HG02588 (cell line): ENCODE measurements at regions not wholly inside any gene's neighbourhood (a gene's known extent, or its start where the extent isn't known, plus 50 kb on each side); places are given as distances from the start of the nearest gene placed in this dataset.
A peak's percentile ranks its signal among the peaks of the same experiment; 100 is the strongest.
"Not testable (repeated sequence)": the region's sequence is repeated elsewhere in the genome, so short reads cannot be mapped to it uniquely, and the experiment has no call there.

ENCODE experiments used
- ATAC-seq: cut with Tn5 transposase; IDR thresholded peaks from one replicate; pipeline ENCODE4 v1.9.1; 2021; ENCODE audit warnings: mild to moderate bottlenecking, moderate library complexity; ENCODE audit not compliant: unreplicated experiment

GRCh38 chr13:65629926-65630325 is 1600.2 kb downstream of the PCDH9 start:
- ATAC-seq = no peak

- ATAC-seq = no peak
Observed at GRCh38 chr13:65623148-65623547, 1607.0 kb downstream of the PCDH9 start.

- no peak for ATAC-seq
Observed at GRCh38 chr13:65615506-65615905, 1614.6 kb downstream of the PCDH9 start.

- ATAC-seq = peak; percentile 65
Observed at GRCh38 chr13:65613004-65613403, 1617.1 kb downstream of the PCDH9 start.

DNA sequence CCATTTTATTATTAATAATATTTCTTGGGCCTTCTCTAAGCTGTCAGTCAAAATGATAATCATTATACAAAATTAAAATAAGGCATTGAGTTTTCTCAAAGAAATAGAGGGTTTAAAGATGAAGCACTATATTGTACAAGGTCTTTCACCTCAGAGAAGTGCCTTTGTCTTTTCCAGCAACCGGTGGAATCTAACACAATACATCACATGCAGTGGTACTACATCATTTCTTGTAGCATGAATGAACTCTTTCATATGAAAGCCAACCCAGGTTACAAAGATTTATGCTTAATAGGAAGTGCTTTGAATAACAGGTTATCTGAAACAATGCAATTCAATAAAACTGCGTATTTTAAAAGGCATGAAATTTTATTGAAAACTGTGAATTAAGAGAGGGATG is 1620.8 kb downstream of the PCDH9 start:
- ATAC-seq = no peak

DNA sequence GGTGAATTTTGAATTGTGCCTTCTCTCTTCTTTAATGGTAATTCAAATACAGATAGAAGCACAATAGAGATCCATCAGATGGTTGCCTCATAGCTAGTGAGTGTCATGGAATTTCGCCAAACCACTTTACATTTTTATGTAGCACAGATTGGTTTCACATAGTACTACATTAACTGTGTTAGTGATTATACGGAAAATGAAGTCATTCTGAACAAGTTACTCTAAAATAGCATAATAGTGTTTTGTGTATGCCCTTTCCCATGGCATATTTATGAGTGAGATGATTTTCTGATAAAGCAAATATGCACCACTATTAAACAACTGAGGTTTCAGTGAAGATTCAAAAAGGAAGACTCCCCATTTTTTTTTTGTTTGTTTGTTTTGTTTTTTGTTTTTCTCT is 1623.5 kb downstream of the PCDH9 start:
- no peak for ATAC-seq

DNA sequence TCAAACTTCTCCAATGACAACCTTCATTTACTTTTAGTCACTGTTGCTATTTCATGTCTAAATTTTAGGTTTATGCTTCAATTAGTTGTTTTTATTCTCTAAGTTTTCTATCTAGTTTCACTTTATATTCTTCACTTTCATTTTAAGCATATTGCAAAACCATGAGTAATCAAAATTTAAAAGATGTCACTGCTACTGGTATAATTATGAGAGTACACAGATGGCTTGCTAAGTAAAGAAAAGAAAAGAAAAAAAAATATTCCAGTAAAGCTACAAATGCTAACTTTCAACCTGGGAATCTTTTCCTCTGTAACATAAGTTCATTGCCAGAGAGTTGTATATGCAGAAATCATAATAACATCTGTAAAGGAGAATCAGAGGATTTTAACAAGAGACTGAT is 1624.7 kb downstream of the PCDH9 start:
- ATAC-seq = no peak

- no peak for ATAC-seq
Observed at GRCh38 chr13:65603160-65603559, 1627.0 kb downstream of the PCDH9 start.

DNA sequence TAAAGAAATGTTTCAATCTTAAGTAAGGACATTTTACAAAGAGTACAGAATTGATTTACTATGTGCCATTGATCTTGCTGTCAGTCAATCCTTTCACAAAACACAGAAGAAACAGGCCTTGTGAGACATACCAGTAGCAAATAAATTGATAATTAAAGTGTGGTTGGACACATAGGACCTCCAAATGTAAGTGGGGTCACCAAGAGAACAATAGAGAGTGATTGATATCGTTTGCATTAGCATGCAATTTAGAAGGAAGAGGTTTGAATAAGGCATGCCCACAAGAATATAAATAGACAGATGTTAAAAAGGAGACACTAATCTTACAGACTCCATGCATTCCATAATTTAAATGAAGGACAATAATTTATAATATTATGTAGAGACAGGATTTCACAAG is 1628.3 kb downstream of the PCDH9 start:
- ATAC-seq = no peak

- ATAC-seq = no peak
Observed at GRCh38 chr13:65600702-65601101, 1629.4 kb downstream of the PCDH9 start.

- no peak for ATAC-seq
Observed at GRCh38 chr13:65597839-65598818, 1632.0 kb downstream of the PCDH9 start.

DNA sequence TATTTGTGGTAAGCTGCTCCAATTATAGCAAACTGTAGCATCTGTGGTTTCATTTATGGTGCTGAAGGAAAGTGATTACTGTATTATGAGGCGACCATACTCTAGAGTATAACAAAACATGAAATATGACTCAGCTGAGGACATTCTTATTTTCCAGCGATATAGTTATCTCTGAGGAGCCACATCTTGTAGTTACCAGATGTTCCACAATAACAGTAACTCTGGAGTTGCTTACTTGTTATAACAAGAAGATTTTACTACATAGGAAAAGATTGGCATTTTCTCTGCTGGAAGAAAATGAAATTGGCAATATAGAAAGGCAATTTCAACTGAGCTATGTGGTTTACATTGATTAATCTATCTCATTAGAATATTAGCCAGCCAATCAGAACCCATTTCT is 1634.2 kb downstream of the PCDH9 start:
- ATAC-seq = no peak

DNA sequence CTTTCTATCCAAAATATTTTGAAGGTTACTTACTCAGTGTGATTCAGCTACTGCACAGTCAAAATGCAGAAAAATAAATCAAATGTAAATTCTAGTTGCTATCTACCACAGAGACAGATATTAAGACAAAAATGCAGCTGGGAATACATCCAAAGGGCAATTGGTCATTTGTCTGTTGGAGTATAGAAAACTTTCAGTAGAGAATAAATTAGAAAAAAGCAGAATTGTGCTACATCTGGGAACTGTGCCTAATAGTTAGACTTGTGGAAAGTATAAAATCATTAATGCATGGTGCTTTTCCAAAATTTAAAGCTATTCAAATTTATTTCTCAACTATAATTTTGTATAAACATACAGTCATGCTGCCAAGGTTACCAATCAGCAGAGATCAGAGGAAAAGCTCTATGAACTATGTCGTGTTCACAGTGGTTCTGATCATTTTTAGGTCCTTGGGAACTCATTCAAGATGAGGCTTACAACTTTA is 1635.8 kb downstream of the PCDH9 start:
- no peak for ATAC-seq

DNA sequence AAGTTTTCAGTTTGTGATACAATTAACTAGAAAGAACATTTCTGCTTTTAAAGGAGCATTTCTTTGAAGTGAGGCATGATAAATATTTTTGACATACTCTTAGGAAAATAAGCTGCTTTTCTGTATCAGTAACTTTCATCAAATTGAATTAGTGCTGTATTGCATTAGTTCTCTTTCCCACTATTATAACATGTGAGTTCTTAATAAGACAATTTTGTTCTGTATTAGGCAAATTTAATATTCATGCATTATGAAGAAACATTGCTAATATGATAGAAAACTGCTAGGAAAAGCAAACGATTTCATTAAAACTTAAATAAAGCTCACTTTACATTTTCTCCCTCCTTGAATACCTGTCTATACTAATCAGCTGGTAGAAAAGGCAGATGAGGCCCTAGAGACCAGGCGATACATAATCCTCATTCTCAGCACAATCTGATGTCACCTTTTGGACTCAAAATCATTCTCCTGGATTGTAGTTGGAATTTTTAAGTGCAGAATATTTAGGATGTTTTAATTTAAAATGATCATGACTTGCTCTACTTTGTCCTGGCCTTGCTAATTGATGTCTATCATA is 1636.8 kb downstream of the PCDH9 start:
- ATAC-seq = no peak

- ATAC-seq = no peak
Observed at GRCh38 chr13:65592731-65593130, 1637.4 kb downstream of the PCDH9 start.

GRCh38 chr13:65585346-65585745 is 1644.8 kb downstream of the PCDH9 start:
- no peak for ATAC-seq

DNA sequence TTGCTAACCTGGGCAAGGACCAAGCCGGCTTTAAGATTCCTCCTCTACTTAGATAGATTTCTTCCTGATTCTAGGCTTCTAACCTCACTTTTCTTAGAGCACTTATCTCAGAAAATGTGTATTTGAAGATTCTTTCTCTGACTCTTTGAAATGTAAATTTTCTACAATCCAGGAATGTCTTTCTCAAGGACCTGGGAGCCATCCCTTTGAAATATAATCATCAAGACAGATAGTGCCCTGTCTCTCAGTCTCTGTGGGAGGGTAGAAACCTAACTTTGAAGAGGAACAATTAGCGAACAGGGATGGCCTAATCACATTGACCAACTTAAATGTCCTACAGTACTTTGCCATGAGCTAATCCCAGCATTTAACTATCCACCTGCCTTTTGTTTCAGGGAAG is 1646.0 kb downstream of the PCDH9 start:
- no peak for ATAC-seq

- no peak for ATAC-seq
Observed at GRCh38 chr13:65582160-65582559, 1648.0 kb downstream of the PCDH9 start.

DNA sequence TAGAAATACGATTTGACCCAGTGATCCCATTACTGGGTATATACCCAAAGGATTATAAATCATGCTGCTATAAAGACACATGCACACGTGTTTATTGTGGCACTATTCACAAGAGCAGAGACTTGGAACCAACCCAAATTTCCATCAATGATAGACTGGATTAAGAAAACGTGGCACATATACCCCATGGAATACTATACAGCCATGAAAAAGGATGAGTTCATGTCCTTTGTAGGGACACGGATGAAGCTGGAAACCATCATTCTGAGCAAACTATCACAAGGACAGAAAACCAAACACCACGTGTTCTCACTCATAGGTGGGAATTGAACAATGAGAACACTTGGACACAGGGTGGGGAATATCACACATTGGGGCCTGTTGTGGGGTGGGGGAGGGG is 1665.6 kb downstream of the PCDH9 start:
- not testable (repeated sequence) for ATAC-seq

DNA sequence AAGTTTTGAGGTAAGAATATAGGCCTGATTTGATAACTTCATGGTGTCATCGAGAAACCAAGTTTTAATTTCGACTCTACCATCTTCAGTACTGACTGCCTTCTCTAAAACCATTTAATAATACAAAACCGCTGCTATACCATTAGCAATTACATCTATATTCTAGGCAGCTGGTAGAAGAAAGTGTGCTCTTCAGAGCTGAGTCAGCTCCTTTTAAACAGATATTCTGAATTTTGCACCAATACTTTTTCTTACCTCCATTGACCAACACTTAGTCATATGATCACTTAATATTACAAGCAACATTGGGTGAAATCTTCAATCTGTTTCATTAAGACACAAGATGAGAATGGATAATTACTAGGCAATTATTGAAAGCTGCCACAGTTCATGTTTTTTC is 1667.8 kb downstream of the PCDH9 start:
- ATAC-seq = no peak

GRCh38 chr13:65560936-65561335 is 1669.2 kb downstream of the PCDH9 start:
- ATAC-seq = no peak

- no peak for ATAC-seq
Observed at GRCh38 chr13:65555962-65556361, 1674.2 kb downstream of the PCDH9 start.
